K562 (cell line): ENCODE measurements at regions not wholly inside any gene's neighbourhood (a gene's known extent, or its start where the extent isn't known, plus 50 kb on each side); places are given as distances from the start of the nearest gene placed in this dataset.

Experiments
- ATAC-seq: fragments of 200-7000 bp; cut with Tn5 transposase; 3 replicates; pipeline ENCODE4 v1.9.1; 2020; ENCODE audit warnings: moderate library complexity
- BruUV-seq: library from RNA; stranded (reverse); fragments of 400-500 nt; replicated peaks from 2 replicates; lab custom pipeline; 2021; lab: Mats Ljungman, UMichigan
- CTCF ChIA-PET: fragments of 300-600 bp; formaldehyde crosslinking; extraction: SDS; loops from one replicate; lab custom pipeline; 2021; ENCODE audit warnings: low intra/inter-chr PET ratio; lab: Yijun Ruan, JAX
- POLR2A ChIA-PET: fragments of 300-600, 350-650 bp; sonication (Branson Sonifier 250); formaldehyde crosslinking; extraction: SDS; loops from one replicate; lab custom pipeline; 2021; ENCODE audit warnings: antibody characterized with exemption, inconsistent platforms; lab: Yijun Ruan, JAX
- DNase-seq, 4 experiments: peaks; one replicate each; pipeline versions ENCODE4 v3.0.0 to v3.0.0-alpha.2; 2011 to 2018; ENCODE audit warnings: low spot score in 3 of 4, mixed read lengths in 3 of 4; ENCODE audit errors: extremely low read depth in 1 of 4
- FAIRE-seq: peaks from 2 replicates; lab custom pipeline; 2011; peaks lifted over from hg19 to GRCh38; lab: Jason Lieb, UNC
- H2AFZ ChIP-seq: 2 replicates; pipeline ENCODE4 v1.6.0; 2011; ENCODE audit warnings: low read depth, low read length, control low read depth, inconsistent platforms
- H3K27ac ChIP-seq: fragments of 200-600 bp; 3 replicates; pipeline ENCODE4 v1.8.0; 2011; ENCODE audit warnings: low read depth, mild to moderate bottlenecking, control low read depth, inconsistent platforms, low read length, moderate library complexity, mixed read lengths; ENCODE audit errors: extremely low read depth
- H3K27me3 ChIP-seq, 2 experiments: fragments of 300-600 bp in 1 of 2; 2 replicates in 1 of 2; 3 replicates in 1 of 2; pipeline versions ENCODE4 v1.6.0 to v1.8.0; 2011; ENCODE audit warnings: inconsistent platforms in 2 of 2, low read length in 2 of 2, mild to moderate bottlenecking in 1 of 2, mixed read lengths in 1 of 2, moderate library complexity in 1 of 2; ENCODE audit not compliant: control insufficient read depth in 2 of 2, insufficient read depth in 2 of 2
- H3K36me3 ChIP-seq: fragments of 300-600 bp; 3 replicates; pipeline ENCODE4 v1.8.0; 2011; ENCODE audit warnings: mild to moderate bottlenecking, low read length, inconsistent platforms; ENCODE audit not compliant: control insufficient read depth, insufficient read depth
- H3K4me1 ChIP-seq, 2 experiments: fragments of 200-600 bp in 1 of 2; replicated peaks in 1 of 2; 2 replicates in 1 of 2; 3 replicates in 1 of 2; pipeline versions ENCODE4 v1.5.1 to v1.8.0; 2011; ENCODE audit warnings: inconsistent platforms in 2 of 2, low read length in 2 of 2, mild to moderate bottlenecking in 1 of 2, mixed read lengths in 1 of 2, moderate library complexity in 1 of 2; ENCODE audit not compliant: control insufficient read depth in 2 of 2, insufficient read depth in 2 of 2
- H3K4me2 ChIP-seq: 2 replicates; pipeline ENCODE4 v1.6.1; 2011; ENCODE audit warnings: low read length, control low read depth, inconsistent platforms, mixed read lengths; ENCODE audit not compliant: insufficient read depth
- H3K4me3 ChIP-seq: fragments of 200-600 bp; sonication (generic), shearing (Covaris generic); 2 replicates; pipeline ENCODE4 v1.5.1; 2016; ENCODE audit warnings: control low read depth, inconsistent platforms
- H3K79me2 ChIP-seq: fragments of 200-600 bp; 3 replicates; pipeline ENCODE4 v1.8.0; 2011; ENCODE audit warnings: low read length, inconsistent platforms; ENCODE audit not compliant: control insufficient read depth, insufficient read depth
- H3K9ac ChIP-seq, 2 experiments: 2 replicates each; pipeline versions ENCODE4 v1.6.0 to v1.6.1; 2011; ENCODE audit warnings: low read depth in 2 of 2, low read length in 2 of 2, control low read depth in 1 of 2, inconsistent platforms in 1 of 2, mild to moderate bottlenecking in 1 of 2, mixed read lengths in 1 of 2; ENCODE audit not compliant: insufficient read depth in 1 of 2
- H3K9me1 ChIP-seq: one replicate; pipeline ENCODE4 v1.6.0; 2011; ENCODE audit warnings: inconsistent platforms, mild to moderate bottlenecking, low read length, moderate library complexity; ENCODE audit not compliant: control insufficient read depth, insufficient read depth
- H3K9me3 ChIP-seq: replicated peaks from 2 replicates; pipeline ENCODE4 v1.5.1; 2011; ENCODE audit warnings: low read depth, low read length, inconsistent platforms; ENCODE audit not compliant: control insufficient read depth, insufficient read depth
- H4K20me1 ChIP-seq: replicated peaks from 2 replicates; pipeline ENCODE4 v1.6.1; 2011; ENCODE audit warnings: low read length, inconsistent platforms, mixed read lengths; ENCODE audit not compliant: control insufficient read depth, insufficient read depth
- BDP1 ChIP-seq: IDR thresholded peaks from 3 replicates; pipeline ENCODE4 v1.6.1; 2011; ENCODE audit not compliant: insufficient read length, insufficient read depth
- C11orf30 ChIP-seq: fragments of 450-650 bp; IDR thresholded peaks from 2 replicates; pipeline ENCODE4 v1.6.1; 2016; ENCODE audit warnings: low read depth, mild to moderate bottlenecking
- ETV1 ChIP-seq: fragments of 450-650 bp; conservative IDR thresholded peaks from 2 replicates; pipeline ENCODE4 v1.6.1; 2016; ENCODE audit warnings: missing genetic modification characterization, control low read depth, low read depth, missing compliant biosample characterization
- HNRNPUL1 ChIP-seq: fragments of 200-400 bp; formaldehyde crosslinking; IDR thresholded peaks from 2 replicates; pipeline ENCODE4 v1.6.1; 2017; ENCODE audit warnings: low read length
- MAFF ChIP-seq: IDR thresholded peaks from 2 replicates; pipeline ENCODE4 v1.6.1; 2012; ENCODE audit warnings: low read length, improper control_type of control experiment
- MAFK ChIP-seq: IDR thresholded peaks from 2 replicates; pipeline ENCODE4 v1.6.1; 2011; ENCODE audit warnings: low read length, improper control_type of control experiment
- PCBP1 ChIP-seq: fragments of 200-400 bp; formaldehyde crosslinking; IDR thresholded peaks from 2 replicates; pipeline ENCODE4 v1.6.1; 2018; ENCODE audit warnings: mild to moderate bottlenecking, low read depth, low read length; ENCODE audit not compliant: poor library complexity, severe bottlenecking
- TAF1 ChIP-seq: IDR thresholded peaks from 2 replicates; pipeline ENCODE4 v1.6.1; 2011; ENCODE audit warnings: mild to moderate bottlenecking, low read length, moderate library complexity; ENCODE audit not compliant: insufficient read depth, control insufficient read depth, severe bottlenecking; ENCODE audit errors: extremely low read depth
- ZEB2 ChIP-seq: fragments of 450-650 bp; IDR thresholded peaks from 2 replicates; pipeline ENCODE4 v1.6.1; 2016
- ZNF165 ChIP-seq: fragments of 250-450 bp; sonication (Bioruptor Pico); IDR thresholded peaks from 2 replicates; pipeline ENCODE4 v1.4.0; 2020; ENCODE audit warnings: borderline replicate concordance
- ZNF24 ChIP-seq: fragments of 450-650 bp; IDR thresholded peaks from 2 replicates; pipeline ENCODE4 v1.6.1; 2016
- ZNF316 ChIP-seq: fragments of 450-650 bp; IDR thresholded peaks from 2 replicates; pipeline ENCODE4 v1.6.1; 2016
- WGBS: fragments of 100-300 bp; shearing (Covaris generic); methylation state at CpG from one replicate; pipeline ENCODE4 v1.1.6; 2016; ENCODE audit warnings: low coverage, mixed read lengths; ENCODE audit not compliant: insufficient coverage; ENCODE audit errors: missing lambda C conversion rate; 5-methylcytosine and 5-hydroxymethylcytosine counted together
- in situ Hi-C: fragments of 300-500 bp; cut with MboI; formaldehyde crosslinking; loops from 4 replicates; pipeline ENCODE4 v1.15.0; 2018; ENCODE audit warnings: inconsistent platforms, mixed read lengths
- intact Hi-C: fragments of 100-400 bp; cut with micrococcal nuclease; formaldehyde crosslinking; loops from 2 replicates; pipeline ENCODE4 v1.14.2; 2022
- TF ChIP-seq, protein P1 (sequence below): IDR thresholded peaks from 2 replicates; pipeline ENCODE4 v1.6.1; 2016; ENCODE audit warnings: missing genetic modification characterization, missing compliant biosample characterization
- TF ChIP-seq, protein P2 (sequence below): fragments of 450-650 bp; formaldehyde crosslinking; IDR thresholded peaks from 2 replicates; pipeline ENCODE4 v1.4.0; 2020; ENCODE audit warnings: mild to moderate bottlenecking, moderate library complexity
- TF ChIP-seq, protein P3 (sequence below): fragments of 250-450 bp; sonication (Bioruptor Pico); IDR thresholded peaks from 2 replicates; pipeline ENCODE4 v1.5.1; 2021; ENCODE audit warnings: mild to moderate bottlenecking

DNA sequence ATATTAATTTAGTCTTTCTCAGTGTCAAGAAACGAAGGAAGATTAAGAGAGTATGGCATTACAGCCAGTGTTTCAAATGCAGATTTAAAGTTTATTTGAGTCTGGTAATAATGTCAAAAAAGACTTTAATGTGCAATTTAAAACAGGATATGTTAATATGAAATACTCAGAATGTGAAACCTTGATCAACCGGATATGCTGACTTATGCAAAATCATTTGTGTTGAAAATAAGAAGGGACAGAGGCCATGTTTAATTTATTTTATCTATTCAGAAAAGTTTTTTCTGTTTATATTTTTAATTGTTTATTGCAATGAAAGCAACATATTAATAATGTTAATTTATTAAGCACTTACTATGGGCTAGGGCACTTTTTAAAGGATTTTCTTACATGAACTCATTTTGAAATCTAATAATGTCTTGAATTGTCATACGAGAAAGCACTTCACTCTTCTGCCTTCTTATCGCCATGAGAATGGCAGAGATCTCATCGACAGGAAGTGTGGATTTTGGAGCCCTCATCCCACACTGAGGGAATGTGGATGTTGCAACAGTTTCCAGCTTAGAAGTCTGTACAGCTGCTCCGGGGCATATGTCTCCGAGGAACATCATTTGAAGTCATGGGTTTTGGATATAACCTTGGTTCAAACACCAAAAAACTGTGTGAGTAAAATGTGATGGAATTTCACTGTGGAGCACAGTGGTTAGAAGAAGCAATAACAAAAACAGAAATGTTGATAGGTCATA lies 1410.4 kb downstream of the EPHA7 start:
- TF ChIP-seq ZNF24 = no peak
- TF ChIP-seq ZEB2 = no peak
- no peak for TF ChIP-seq ZNF165
- peak; percentile 20; the same call in 1 of the 2 replicates for TF ChIP-seq MAFF
- TF ChIP-seq, protein P1, sequence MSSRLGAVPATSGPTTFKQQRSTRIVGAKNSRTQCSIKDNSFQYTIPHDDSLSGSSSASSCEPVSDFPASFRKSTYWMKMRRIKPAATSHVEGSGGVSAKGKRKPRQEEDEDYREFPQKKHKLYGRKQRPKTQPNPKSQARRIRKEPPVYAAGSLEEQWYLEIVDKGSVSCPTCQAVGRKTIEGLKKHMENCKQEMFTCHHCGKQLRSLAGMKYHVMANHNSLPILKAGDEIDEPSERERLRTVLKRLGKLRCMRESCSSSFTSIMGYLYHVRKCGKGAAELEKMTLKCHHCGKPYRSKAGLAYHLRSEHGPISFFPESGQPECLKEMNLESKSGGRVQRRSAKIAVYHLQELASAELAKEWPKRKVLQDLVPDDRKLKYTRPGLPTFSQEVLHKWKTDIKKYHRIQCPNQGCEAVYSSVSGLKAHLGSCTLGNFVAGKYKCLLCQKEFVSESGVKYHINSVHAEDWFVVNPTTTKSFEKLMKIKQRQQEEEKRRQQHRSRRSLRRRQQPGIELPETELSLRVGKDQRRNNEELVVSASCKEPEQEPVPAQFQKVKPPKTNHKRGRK = no peak
- no peak for TF ChIP-seq ETV1
- peak; percentile 51; the same call in 1 of the 2 replicates for TF ChIP-seq MAFK
- no peak for TF ChIP-seq HNRNPUL1
- TF ChIP-seq, protein P2, sequence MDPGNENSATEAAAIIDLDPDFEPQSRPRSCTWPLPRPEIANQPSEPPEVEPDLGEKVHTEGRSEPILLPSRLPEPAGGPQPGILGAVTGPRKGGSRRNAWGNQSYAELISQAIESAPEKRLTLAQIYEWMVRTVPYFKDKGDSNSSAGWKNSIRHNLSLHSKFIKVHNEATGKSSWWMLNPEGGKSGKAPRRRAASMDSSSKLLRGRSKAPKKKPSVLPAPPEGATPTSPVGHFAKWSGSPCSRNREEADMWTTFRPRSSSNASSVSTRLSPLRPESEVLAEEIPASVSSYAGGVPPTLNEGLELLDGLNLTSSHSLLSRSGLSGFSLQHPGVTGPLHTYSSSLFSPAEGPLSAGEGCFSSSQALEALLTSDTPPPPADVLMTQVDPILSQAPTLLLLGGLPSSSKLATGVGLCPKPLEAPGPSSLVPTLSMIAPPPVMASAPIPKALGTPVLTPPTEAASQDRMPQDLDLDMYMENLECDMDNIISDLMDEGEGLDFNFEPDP (CRISPR knock-in tag) = no peak
- TF ChIP-seq PCBP1 = no peak
- TF ChIP-seq, protein P3, sequence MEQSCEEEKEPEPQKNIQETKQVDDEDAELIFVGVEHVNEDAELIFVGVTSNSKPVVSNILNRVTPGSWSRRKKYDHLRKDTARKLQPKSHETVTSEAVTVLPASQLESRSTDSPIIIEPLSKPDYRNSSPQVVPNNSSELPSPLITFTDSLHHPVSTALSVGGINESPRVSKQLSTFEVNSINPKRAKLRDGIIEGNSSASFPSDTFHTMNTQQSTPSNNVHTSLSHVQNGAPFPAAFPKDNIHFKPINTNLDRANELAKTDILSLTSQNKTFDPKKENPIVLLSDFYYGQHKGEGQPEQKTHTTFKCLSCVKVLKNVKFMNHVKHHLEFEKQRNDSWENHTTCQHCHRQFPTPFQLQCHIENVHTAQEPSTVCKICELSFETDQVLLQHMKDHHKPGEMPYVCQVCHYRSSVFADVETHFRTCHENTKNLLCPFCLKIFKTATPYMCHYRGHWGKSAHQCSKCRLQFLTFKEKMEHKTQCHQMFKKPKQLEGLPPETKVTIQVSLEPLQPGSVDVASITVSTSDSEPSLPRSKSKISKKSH = no peak
- TF ChIP-seq TAF1 = no peak
- peak; percentile 12; the same call in 1 of the 2 replicates for TF ChIP-seq C11orf30
- peak; percentile 5; the same call in 1 of the 2 replicates for TF ChIP-seq ZNF316
- no peak for TF ChIP-seq BDP1
- Histone ChIP-seq H3K4me3 (no peak overlapping the region), H3K9ac (no peak overlapping the region), H3K27ac (no peak overlapping the region), H3K27me3 (no peaks in the 10 kb centered on the region), H3K9me3 (no peaks in the 10 kb centered on the region), H4K20me1 (no peaks in the 10 kb centered on the region), H3K4me1 (no peaks in the 10 kb centered on the region), H3K79me2 (no peaks in the 10 kb centered on the region), H3K9me1 (no peaks in the 10 kb centered on the region), H2AFZ (no peak overlapping the region), H3K4me2 (no peak overlapping the region), H3K36me3 (no peaks in the 10 kb centered on the region)
- DNase-seq (no peak), ATAC-seq (no peak), FAIRE-seq (no peak)
- in situ Hi-C loops (no loop called here), intact Hi-C loops (no loop called here)
- ChIA-PET CTCF (no interaction called here), POLR2A (no interaction called here)
- no TSS peak for BruUV-seq
- 2% methylated on average over 7 of the region's 7 CpGs for WGBS
